ENCODE measurements at regions not wholly inside any gene's neighbourhood (a gene's known extent, or its start where the extent isn't known, plus 50 kb on each side); places are given as distances from the start of the nearest gene placed in this dataset.

DNA sequence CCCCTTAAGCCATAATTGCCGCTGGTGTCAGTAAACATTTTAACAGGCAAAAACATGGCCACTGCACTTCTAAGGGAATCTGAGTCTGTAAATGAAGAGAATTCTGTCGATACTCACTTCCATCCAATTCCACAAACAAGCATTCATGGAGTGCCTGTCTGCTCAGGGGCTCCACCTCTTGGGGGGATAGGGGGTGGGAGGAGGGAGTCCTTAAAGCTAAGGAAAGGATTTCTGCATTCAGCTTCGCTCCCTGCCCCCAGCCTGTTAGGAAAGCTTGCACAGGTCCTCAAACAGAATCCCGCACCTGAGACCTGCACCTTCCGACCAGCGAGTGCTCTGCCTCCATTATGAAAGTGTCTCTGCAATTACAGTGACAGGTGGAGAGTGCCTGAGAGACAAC is 130.2 kb upstream of the KIT start:
- H3K4me3 ChIP-seq (ENCODE audit: low read depth, low read length): no peak overlapping the region
- no peaks in the 10 kb centered on the region for H3K9me3 ChIP-seq (ENCODE audit: control insufficient read depth, insufficient read depth, low read length)
- WGBS (ENCODE audit: insufficient coverage): 73% methylated on average over 4 of the region's 6 CpGs
- no peaks in the 10 kb centered on the region for H3K27me3 ChIP-seq (ENCODE audit: control insufficient read depth, insufficient read depth, low read length)
- DNase-seq (ENCODE audit: low read depth in 4 of 6, low spot score in 6 of 6): no peak
- H3K27ac ChIP-seq (ENCODE audit: low read depth, low read length): no peak overlapping the region
- no peaks in the 10 kb centered on the region for H3K36me3 ChIP-seq (ENCODE audit: control insufficient read depth, insufficient read depth, low read length)
- H3K4me1 ChIP-seq (ENCODE audit: control insufficient read depth, insufficient read depth, low read length): no peaks in the 10 kb centered on the region

DNA sequence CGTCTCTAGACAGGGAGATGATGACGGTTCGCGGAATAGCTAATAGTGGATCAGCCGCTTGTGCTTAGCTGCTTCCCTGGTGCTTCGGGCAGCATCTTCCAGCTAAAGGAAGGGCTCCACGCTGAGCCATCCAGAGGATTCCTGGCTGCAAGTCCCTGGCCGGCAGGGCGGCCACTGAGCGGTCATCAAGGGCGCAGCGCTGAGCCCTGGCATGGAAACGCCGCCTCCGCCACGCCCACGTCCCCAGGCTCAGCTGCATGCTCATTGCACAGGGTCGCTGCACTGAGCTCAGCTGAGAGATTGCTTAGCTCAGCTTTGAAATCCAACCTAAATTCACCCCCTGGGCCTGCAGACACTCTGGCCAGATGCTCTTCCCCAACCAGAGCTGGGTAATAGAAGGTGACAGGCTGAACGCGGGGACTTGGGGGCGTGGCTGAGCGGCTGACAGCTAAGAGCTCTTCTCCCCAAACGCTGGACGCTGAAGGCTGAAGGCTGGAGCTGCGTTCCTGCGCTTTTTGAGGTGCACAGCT is 118.2 kb upstream of the KIT start:
- no peaks in the 10 kb centered on the region for H3K9me3 ChIP-seq (ENCODE audit: control insufficient read depth, insufficient read depth, low read length)
- DNase-seq (ENCODE audit: low read depth in 4 of 6, low spot score in 6 of 6): peak; percentile 43 to 93 (median 48)
- H3K27ac ChIP-seq (ENCODE audit: low read depth, low read length): peak overlapping the region; percentile 37
- peaks cover 10% of the 10 kb centered on the region for H3K4me1 ChIP-seq (ENCODE audit: control insufficient read depth, insufficient read depth, low read length)
- peak overlapping the region; percentile 42 for H3K4me3 ChIP-seq (ENCODE audit: low read depth, low read length)
- no peaks in the 10 kb centered on the region for H3K36me3 ChIP-seq (ENCODE audit: control insufficient read depth, insufficient read depth, low read length)
- 3% methylated on average over 26 of the region's 26 CpGs for WGBS (ENCODE audit: insufficient coverage)
- no peaks in the 10 kb centered on the region for H3K27me3 ChIP-seq (ENCODE audit: control insufficient read depth, insufficient read depth, low read length)

DNA sequence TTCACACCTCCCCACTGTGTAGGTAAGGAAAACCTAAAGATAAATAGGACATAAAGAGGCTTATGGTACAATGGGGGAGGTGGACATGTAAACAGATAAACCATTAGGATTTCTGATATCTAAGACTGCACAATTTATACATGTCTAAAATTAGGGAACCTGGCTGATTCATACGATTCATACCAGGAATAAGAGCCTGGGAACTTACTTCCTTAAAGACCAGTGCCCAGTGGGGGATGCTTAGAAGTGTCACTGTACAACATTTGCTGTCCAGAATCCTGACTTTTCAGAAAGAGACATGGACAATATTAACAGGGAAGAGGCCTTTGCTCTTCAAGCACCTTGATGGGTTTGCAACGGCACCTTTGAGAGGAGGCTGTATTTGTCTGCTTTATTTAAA is 116.8 kb upstream of the KIT start:
- Histone ChIP-seq H3K4me1 (ENCODE audit: control insufficient read depth, insufficient read depth, low read length) (peaks cover 10% of the 10 kb centered on the region), H3K36me3 (ENCODE audit: control insufficient read depth, insufficient read depth, low read length) (no peaks in the 10 kb centered on the region), H3K9me3 (ENCODE audit: control insufficient read depth, insufficient read depth, low read length) (no peaks in the 10 kb centered on the region), H3K27me3 (ENCODE audit: control insufficient read depth, insufficient read depth, low read length) (no peaks in the 10 kb centered on the region), H3K4me3 (ENCODE audit: low read depth, low read length) (no peak overlapping the region), H3K27ac (ENCODE audit: low read depth, low read length) (no peak overlapping the region)
- DNase-seq (ENCODE audit: low read depth in 4 of 6, low spot score in 6 of 6): no peak
- WGBS (ENCODE audit: insufficient coverage): 71% methylated on average over 1 of the region's 2 CpGs

DNA sequence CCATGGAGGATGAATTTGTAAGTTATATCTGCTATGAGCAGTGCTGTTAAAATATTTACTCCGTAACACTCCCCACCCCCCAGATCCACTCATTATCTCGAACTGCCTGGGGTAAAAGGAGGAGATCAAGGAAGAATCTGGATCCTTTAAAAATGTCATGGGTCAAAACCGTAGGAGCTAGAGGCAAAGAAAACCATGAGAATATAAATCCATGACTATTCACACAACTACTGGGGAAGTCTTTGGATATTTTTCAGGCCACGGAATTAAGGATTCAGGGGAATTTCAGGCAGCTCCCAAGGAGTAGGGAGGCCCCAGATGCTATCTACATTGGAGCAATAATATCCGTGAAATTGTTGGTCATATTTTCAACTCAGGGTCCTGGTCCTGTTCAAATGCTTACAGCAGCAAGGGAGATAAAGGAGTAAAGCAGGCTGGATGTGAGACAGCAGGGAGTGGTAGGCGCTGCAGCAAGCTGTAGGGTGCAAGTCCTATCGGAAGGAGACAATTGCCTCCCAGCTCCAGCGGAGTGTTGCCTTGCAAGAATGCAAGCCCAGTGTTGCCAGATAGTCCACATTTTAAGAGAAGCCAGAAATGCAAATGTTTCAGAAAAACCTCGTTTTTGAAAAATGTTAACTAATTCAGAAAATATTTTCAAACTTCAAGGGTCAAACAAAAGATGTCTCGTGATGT is 116.2 kb upstream of the KIT start:
- Histone ChIP-seq H3K27ac (ENCODE audit: low read depth, low read length) (no peak overlapping the region), H3K4me1 (ENCODE audit: control insufficient read depth, insufficient read depth, low read length) (peaks cover 10% of the 10 kb centered on the region), H3K4me3 (ENCODE audit: low read depth, low read length) (no peak overlapping the region), H3K27me3 (ENCODE audit: control insufficient read depth, insufficient read depth, low read length) (no peaks in the 10 kb centered on the region), H3K9me3 (ENCODE audit: control insufficient read depth, insufficient read depth, low read length) (no peaks in the 10 kb centered on the region), H3K36me3 (ENCODE audit: control insufficient read depth, insufficient read depth, low read length) (no peaks in the 10 kb centered on the region)
- 55% methylated on average over 5 of the region's 10 CpGs for WGBS (ENCODE audit: insufficient coverage)
- DNase-seq (ENCODE audit: low read depth in 4 of 6, low spot score in 6 of 6): peak in 1 of 6 donors; percentile 39

DNA sequence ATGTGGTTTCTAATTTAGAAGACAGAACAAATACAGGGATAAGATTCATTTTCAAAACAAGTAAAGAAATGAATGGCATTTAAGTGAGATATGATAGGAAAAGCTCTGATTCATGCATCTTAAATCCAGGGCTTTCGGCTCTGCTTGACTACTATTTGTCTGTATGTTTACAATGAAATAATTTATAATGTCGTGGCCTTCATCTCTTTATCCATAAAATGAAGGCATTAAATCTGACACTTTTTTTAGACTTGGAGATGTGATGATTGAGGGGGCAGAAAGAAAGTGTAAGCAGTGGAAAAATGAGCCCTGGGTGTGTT is 115.7 kb upstream of the KIT start:
- WGBS (ENCODE audit: insufficient coverage): no CpG with 5 or more reads among the region's 2 CpGs

DNA sequence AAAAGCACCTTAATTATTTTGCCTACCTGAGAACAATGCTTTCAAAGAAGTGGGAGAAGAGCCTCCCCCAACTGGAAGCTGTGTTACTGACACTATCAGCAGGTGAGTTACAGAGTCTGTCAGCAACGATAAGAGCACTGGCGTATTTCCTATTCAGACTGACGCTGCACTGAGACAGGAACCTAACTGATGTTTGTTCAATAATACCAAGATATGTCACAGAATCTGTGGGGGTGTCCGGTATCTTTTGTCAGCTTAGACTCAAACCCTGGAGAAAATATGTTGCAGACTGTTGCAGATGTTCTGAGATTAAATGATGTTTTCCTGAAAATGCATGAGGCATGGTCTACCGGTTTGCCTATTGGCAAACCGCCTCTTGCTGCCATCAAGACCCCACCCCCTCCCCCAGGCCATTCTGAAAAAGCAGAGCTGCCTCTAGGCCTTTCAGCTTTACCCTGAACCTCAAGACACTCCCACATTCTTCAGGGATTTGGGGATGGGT is 115.2 kb upstream of the KIT start:
- Histone ChIP-seq H3K27ac (ENCODE audit: low read depth, low read length) (no peak overlapping the region), H3K4me3 (ENCODE audit: low read depth, low read length) (no peak overlapping the region), H3K9me3 (ENCODE audit: control insufficient read depth, insufficient read depth, low read length) (no peaks in the 10 kb centered on the region), H3K36me3 (ENCODE audit: control insufficient read depth, insufficient read depth, low read length) (no peaks in the 10 kb centered on the region), H3K4me1 (ENCODE audit: control insufficient read depth, insufficient read depth, low read length) (peaks cover 12% of the 10 kb centered on the region), H3K27me3 (ENCODE audit: control insufficient read depth, insufficient read depth, low read length) (no peaks in the 10 kb centered on the region)
- whole genome bisulfite sequencing (ENCODE audit: insufficient coverage): 20% methylated on average over 1 of the region's 6 CpGs
- peak in 1 of 6 donors; percentile 37 for DNase-seq (ENCODE audit: low read depth in 4 of 6, low spot score in 6 of 6)

More for the DNA sequence above, 115.7 kb upstream of the KIT start:
- Histone ChIP-seq H3K4me3 (ENCODE audit: low read depth, low read length) (no peak overlapping the region), H3K9me3 (ENCODE audit: control insufficient read depth, insufficient read depth, low read length) (no peaks in the 10 kb centered on the region), H3K36me3 (ENCODE audit: control insufficient read depth, insufficient read depth, low read length) (no peaks in the 10 kb centered on the region), H3K27me3 (ENCODE audit: control insufficient read depth, insufficient read depth, low read length) (no peaks in the 10 kb centered on the region), H3K4me1 (ENCODE audit: control insufficient read depth, insufficient read depth, low read length) (peaks cover 10% of the 10 kb centered on the region), H3K27ac (ENCODE audit: low read depth, low read length) (no peak overlapping the region)
- DNase-seq (ENCODE audit: low read depth in 4 of 6, low spot score in 6 of 6): no peak

DNA sequence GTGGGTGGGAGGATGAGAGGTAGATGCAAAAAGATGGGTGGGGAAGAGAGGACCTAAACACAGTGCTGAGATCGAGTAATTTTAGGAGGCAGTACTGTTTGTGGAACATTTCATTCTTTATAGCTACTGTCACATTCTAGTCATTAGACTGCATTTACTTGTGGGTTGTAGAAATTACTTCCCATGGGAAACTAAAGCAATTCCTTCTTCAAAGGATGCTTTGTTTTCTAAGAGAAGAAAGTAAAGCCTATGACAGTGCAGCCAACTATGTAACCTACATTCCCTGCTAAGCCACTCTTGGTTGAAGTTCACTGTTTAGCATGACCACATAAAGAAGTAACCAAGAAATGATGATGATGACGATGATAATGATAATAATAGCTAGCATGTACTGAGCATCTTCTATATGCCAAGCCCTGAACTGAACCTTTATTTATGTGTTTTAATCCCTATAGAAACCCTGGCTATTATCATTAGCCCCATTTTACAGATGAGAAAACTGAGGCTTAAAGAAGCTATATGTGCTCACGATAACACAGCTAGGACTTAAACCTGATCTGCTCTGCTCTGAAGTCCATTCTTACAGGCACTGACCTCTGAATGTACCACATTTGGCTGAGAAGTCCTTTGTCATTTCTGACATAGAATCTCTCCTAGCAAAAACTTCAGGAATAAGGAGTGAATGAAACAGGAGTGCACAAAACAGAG is 114.5 kb upstream of the KIT start:
- H3K36me3 ChIP-seq (ENCODE audit: control insufficient read depth, insufficient read depth, low read length): no peaks in the 10 kb centered on the region
- peak in 1 of 6 donors; percentile 54 for DNase-seq (ENCODE audit: low read depth in 4 of 6, low spot score in 6 of 6)
- no peak overlapping the region for H3K4me3 ChIP-seq (ENCODE audit: low read depth, low read length)
- no peaks in the 10 kb centered on the region for H3K9me3 ChIP-seq (ENCODE audit: control insufficient read depth, insufficient read depth, low read length)
- H3K27ac ChIP-seq (ENCODE audit: low read depth, low read length): no peak overlapping the region
- H3K27me3 ChIP-seq (ENCODE audit: control insufficient read depth, insufficient read depth, low read length): no peaks in the 10 kb centered on the region
- no CpG with 5 or more reads among the region's 3 CpGs for WGBS (ENCODE audit: insufficient coverage)
- peaks cover 13% of the 10 kb centered on the region for H3K4me1 ChIP-seq (ENCODE audit: control insufficient read depth, insufficient read depth, low read length)

DNA sequence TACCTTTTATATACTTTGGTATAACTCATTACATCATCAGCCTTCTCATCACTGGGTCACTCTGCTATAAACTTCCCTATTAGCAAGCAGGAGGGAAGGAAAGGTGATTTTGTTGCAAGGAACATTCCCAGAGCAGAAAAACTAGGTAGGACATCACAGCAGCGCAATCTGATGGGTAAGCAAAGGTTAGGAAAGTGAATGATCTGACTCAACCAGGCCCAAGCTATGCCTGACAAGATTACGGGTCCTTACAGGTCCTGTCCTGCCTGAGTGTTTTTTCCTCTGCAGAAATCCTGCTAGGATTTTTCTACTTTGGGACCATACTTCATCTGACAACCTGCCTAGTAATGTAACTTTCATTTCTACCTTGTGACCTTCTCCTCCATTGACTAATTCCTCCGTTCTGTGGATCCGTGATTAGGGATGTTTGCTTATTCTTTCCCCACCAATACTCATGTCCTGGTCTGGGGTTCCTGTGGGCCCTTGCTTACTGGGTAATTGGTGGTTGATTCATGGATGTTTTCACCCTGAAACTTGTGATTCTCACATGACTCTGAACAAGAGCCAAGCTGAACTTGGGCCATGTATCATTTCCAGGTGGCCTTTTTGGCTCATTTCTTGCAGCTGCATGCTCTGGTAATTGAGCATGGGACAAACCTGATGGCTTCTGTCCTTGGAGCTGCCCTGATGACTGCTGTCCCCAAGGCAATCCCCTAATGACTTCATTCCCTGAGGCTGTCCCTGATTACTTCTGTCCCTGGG is 111.9 kb upstream of the KIT start:
- H3K36me3 ChIP-seq (ENCODE audit: control insufficient read depth, insufficient read depth, low read length): no peaks in the 10 kb centered on the region
- no peaks in the 10 kb centered on the region for H3K27me3 ChIP-seq (ENCODE audit: control insufficient read depth, insufficient read depth, low read length)
- WGBS (ENCODE audit: insufficient coverage): 89% methylated on average over 2 of the region's 4 CpGs
- H3K9me3 ChIP-seq (ENCODE audit: control insufficient read depth, insufficient read depth, low read length): no peaks in the 10 kb centered on the region
- H3K4me1 ChIP-seq (ENCODE audit: control insufficient read depth, insufficient read depth, low read length): peaks cover 4% of the 10 kb centered on the region
- no peak for DNase-seq (ENCODE audit: low read depth in 4 of 6, low spot score in 6 of 6)
- H3K27ac ChIP-seq (ENCODE audit: low read depth, low read length): no peak overlapping the region
- H3K4me3 ChIP-seq (ENCODE audit: low read depth, low read length): no peak overlapping the region

DNA sequence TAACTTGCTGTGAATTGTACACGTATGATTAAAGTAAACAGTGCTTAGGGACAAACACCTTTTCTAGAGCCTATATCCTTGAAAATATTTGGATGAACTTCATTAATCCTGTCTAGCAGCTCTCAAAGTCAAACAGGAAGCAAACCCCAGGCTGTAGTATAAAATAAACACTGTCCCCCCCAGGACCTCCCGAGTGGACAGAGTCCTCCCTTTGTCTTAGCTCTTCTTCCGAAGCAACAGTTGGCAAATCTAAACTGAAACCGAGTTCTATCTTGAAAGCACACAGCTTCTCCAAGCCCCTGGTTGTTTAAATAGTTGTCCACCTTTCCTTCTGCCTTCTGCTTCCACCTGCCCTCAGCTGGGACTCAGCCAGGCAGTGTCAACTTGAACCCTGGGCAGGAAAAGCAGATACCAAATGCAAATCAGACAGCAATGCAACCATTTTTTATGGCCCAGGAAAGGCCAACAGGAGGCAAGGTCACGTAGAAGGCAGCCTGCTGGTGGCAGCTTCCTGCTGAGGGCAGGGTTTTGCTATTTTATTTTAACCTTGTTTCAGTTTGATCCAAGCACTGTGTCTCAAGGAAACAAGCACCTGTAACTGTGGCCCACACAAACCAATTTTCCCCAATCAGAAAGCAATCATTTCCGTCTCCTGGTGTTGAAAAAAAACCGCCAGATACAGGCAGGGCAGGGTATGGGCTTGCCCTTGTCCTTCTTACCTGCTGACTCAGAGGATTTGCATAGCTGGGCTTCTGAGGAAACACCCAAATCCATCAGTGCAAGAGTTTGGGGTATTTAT is 110.3 kb upstream of the KIT start:
- 63% methylated on average over 6 of the region's 7 CpGs for WGBS (ENCODE audit: insufficient coverage)
- no peaks in the 10 kb centered on the region for H3K9me3 ChIP-seq (ENCODE audit: control insufficient read depth, insufficient read depth, low read length)
- no peak overlapping the region for H3K27ac ChIP-seq (ENCODE audit: low read depth, low read length)
- no peak for DNase-seq (ENCODE audit: low read depth in 4 of 6, low spot score in 6 of 6)
- no peaks in the 10 kb centered on the region for H3K36me3 ChIP-seq (ENCODE audit: control insufficient read depth, insufficient read depth, low read length)
- H3K4me1 ChIP-seq (ENCODE audit: control insufficient read depth, insufficient read depth, low read length): peaks cover 4% of the 10 kb centered on the region
- H3K4me3 ChIP-seq (ENCODE audit: low read depth, low read length): no peak overlapping the region
- no peaks in the 10 kb centered on the region for H3K27me3 ChIP-seq (ENCODE audit: control insufficient read depth, insufficient read depth, low read length)

Data from spinal cord (tissue), 9 donors.